NOMO-1 treated with dmso at 0.1 percent for 144 hours (cell line): ENCODE measurements at regions not wholly inside any gene's neighbourhood (a gene's known extent, or its start where the extent isn't known, plus 50 kb on each side); places are given as distances from the start of the nearest gene placed in this dataset.
A peak's percentile ranks its signal among the peaks of the same experiment; 100 is the strongest.

Experiments used
- DNase-seq: peaks from one replicate; lab custom pipeline; 2025; ENCODE audit not compliant: unreplicated experiment; lab: John Stamatoyannopoulos, UW

GRCh38 chr2:46850742-46851141 is 64.9 kb downstream of the MCFD2 start:
- no peak for DNase-seq

DNA sequence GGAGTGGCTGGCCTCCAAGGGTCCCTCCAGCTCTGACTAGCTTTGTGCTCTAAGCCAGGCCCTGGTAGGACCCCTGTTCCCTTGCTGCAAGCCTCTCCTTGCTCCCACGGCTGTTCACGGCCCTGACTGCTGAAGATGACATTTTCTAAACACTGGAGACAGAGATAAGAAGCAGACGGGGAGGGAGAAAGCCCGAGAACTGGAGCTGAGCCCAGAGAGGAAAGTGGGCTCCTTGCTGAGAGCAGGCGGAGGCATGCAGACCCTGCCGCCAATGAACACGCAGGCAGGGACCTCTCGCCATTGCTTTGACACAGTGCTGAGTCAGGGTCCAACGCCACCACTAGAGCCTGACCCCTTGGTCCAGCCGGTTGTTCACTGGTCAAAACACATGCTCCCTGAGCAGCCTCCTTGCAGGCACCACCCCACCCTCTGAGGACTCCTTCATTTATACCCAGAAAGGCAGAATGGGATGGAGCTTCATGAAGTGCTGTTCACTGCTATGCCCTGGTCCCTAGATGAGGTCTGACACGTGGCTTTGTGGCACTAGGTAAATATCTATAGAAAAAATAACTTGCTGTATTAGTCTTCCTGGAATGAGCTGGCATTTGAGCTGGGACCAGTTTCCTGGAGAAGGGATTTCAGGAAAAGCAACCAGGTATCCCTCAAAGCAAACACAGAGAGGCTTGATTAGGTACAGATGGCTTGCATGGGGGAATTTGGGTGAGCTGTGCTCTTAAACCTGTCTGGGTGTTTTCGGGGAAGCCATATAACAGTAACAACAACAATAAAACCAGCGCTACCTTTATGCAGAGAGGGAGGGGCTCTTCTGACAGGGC is 65.7 kb downstream of the MCFD2 start:
- no peak for DNase-seq

- no peak for DNase-seq
Measured at GRCh38 chr2:46849046-46849715, 66.4 kb downstream of the MCFD2 start.

GRCh38 chr2:46848447-46848846 is 67.2 kb downstream of the MCFD2 start:
- no peak for DNase-seq

GRCh38 chr2:46847726-46848412 is 67.7 kb downstream of the MCFD2 start:
- DNase-seq, result no peak

- DNase-seq, result no peak
Measured at GRCh38 chr2:46847185-46847710, 68.4 kb downstream of the MCFD2 start.

GRCh38 chr2:46846536-46846935 is 69.1 kb downstream of the MCFD2 start:
- peak; percentile 15 for DNase-seq

GRCh38 chr2:46845542-46846486 is 69.8 kb downstream of the MCFD2 start:
- no peak for DNase-seq

DNA sequence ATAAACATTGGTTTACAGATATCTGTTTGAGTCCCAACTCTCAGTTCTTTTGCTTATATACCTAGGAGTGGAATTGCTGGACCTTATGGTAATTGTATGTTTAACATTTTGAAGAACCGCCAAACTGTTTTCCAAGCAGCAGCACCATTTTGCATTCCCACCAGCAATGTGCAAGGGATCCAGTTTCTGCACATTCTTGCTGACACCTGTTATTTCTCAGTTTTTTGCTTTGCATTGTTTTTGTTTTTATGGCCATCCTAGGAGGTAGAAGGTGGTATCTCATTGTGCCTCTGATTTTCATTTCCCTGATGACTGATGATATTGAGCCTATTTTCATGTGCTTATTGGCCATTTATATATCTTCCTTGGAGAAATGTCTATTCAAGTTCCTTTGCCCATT is 71.2 kb downstream of the MCFD2 start:
- DNase-seq, result no peak

- no peak for DNase-seq
Measured at GRCh38 chr2:46844034-46844433, 71.6 kb downstream of the MCFD2 start.

- no peak for DNase-seq
Measured at GRCh38 chr2:46843316-46843715, 72.3 kb downstream of the MCFD2 start.

DNA sequence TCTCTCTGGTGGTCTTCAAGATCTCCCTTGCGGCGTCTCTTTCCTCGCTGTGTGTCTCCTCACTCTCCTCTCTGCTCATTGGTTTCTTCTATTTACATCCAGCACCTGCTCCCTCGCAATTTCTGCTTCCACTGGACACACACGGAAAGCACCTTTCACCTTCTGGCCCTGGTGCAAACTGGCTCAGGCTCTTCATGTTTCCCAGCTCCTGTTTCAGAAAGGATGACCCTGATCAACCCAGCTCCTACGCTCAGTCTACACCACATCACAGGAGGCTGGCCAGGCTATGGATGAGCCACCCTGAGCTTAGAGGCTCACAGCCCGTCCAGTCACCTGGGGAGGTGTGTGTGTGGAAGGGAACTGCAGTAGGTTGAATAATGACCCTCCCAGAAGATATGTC is 72.7 kb downstream of the MCFD2 start:
- no peak for DNase-seq

- DNase-seq, result peak; percentile 30
Measured at GRCh38 chr2:46841621-46842020, 74.0 kb downstream of the MCFD2 start.

DNA sequence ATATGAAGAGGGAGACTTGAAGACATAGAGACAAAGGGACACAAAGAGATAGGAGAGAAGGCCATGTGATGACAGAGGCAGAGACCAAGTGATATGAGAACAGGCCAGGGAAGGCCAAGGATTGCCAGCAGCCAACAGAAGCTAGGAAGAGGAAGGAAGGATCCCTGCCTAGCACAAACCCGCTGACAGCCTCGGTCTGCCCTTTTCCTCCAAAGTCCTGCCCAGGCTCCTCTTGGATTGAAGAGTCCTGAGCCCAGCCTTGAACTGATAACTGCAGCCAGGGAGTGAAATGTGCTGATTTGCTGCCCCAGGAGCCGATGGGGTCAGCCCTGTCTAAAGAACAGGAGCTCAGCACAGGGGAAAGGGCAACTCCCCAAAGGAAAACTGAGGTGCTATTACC is 76.6 kb downstream of the MCFD2 start:
- DNase-seq, result no peak

GRCh38 chr2:46837704-46838103 is 77.9 kb downstream of the MCFD2 start:
- no peak for DNase-seq

DNA sequence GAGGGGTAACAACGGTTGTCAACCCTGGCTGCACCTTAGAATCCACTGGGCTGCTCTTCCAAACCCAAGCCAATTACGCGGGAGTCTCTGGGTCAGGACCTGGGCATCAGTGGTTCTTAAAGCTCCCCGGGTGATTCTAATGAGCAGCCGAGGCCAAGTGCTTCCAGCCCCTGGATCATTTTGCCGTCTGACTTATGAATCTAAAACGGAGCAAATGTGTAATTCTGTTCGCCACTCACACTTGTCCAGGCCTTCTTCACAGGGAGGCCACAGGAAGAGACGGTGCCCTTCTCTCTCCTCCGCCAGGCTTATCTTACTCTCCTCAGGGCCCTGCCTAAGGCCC is 78.5 kb downstream of the MCFD2 start:
- no peak for DNase-seq

GRCh38 chr2:46836295-46837111 is 79.1 kb downstream of the MCFD2 start:
- no peak for DNase-seq

- no peak for DNase-seq
Measured at GRCh38 chr2:46835520-46835919, 80.1 kb downstream of the MCFD2 start.

- no peak for DNase-seq
Measured at GRCh38 chr2:46832543-46832942, 83.1 kb downstream of the MCFD2 start.

DNA sequence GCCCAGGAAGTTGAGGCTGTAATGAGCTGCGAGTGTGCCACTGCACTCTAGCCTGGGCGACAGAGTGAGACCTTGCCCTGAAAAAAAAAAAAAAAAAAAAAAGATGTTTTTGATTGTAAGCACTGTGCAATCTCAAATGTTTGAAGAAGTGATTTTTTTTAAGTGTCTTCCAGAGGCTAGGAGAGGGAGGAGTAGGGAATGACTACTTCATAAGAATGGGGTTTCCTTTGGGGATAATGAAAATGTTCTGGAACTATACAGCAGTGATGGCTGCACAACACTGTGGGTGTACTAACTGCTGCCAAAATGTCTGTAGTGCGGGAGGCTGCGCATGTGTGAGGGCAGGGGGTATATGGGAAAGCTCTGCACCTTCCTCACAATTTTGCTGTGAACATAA is 83.7 kb downstream of the MCFD2 start:
- DNase-seq, result no peak
